ENCODE measurements at regions not wholly inside any gene's neighbourhood (a gene's known extent, or its start where the extent isn't known, plus 50 kb on each side); places are given as distances from the start of the nearest gene placed in this dataset.

DNA sequence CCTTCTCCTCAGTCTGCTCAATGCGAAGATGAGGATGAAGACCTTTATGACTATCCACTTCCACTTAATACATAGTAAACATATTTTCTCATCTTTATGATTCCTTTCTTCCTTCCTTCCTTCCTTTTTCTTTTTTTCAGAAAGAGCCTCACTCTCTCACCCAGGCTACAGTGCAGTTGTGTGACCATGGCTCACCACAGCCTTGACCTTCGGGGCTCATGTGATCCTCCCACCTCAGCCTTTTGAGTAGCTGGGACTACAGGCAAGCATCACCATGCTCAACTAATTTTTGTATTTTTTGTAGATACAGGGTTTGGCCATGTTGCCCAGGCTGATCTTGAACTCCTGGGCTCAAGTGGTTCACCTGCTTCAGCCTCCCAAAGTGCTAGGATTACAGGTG is 52.0 kb upstream of the RAP2B start:
- no peaks in the 10 kb centered on the region for H3K27me3 ChIP-seq
- H3K4me3 ChIP-seq: no peak overlapping the region
- H3K4me1 ChIP-seq: no peaks in the 10 kb centered on the region
- H3K27ac ChIP-seq: no peak overlapping the region
- no peaks in the 10 kb centered on the region for H3K36me3 ChIP-seq
- TF ChIP-seq POLR2A (IDR thresholded peaks at IDR 0.05): no peak
- TF ChIP-seq, protein P1, sequence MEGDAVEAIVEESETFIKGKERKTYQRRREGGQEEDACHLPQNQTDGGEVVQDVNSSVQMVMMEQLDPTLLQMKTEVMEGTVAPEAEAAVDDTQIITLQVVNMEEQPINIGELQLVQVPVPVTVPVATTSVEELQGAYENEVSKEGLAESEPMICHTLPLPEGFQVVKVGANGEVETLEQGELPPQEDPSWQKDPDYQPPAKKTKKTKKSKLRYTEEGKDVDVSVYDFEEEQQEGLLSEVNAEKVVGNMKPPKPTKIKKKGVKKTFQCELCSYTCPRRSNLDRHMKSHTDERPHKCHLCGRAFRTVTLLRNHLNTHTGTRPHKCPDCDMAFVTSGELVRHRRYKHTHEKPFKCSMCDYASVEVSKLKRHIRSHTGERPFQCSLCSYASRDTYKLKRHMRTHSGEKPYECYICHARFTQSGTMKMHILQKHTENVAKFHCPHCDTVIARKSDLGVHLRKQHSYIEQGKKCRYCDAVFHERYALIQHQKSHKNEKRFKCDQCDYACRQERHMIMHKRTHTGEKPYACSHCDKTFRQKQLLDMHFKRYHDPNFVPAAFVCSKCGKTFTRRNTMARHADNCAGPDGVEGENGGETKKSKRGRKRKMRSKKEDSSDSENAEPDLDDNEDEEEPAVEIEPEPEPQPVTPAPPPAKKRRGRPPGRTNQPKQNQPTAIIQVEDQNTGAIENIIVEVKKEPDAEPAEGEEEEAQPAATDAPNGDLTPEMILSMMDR (IDR thresholded peaks at IDR 0.05): no peak
- no peak for DNase-seq
- no peaks in the 10 kb centered on the region for H3K9me3 ChIP-seq

DNA sequence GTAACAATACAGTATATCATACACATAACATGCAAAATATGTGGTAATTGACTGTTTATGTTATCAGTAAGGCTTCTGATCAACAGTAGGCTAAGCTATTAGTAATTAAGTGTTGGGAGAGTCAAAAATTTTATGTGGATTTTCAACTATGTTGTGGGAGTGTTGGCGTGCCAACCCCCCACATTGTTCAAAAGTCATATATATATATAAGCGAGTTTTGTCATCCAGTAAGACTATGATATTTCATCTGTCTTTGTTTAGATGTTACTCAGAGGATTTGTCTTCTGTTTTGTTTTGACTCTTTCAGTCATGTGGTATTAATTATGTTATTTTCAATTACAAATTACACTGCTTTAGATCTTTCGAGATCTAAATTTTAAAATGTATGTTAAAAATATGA is 51.0 kb upstream of the RAP2B start:
- no peak overlapping the region for H3K4me3 ChIP-seq
- H3K9me3 ChIP-seq: no peaks in the 10 kb centered on the region
- no peaks in the 10 kb centered on the region for H3K27me3 ChIP-seq
- DNase-seq: no peak
- H3K36me3 ChIP-seq: no peaks in the 10 kb centered on the region
- TF ChIP-seq, protein P1 (IDR thresholded peaks at IDR 0.05): no peak
- TF ChIP-seq POLR2A (IDR thresholded peaks at IDR 0.05): no peak
- no peaks in the 10 kb centered on the region for H3K4me1 ChIP-seq
- H3K27ac ChIP-seq: no peak overlapping the region

Small RNA genes lying in the stretch of these regions (small RNA-seq; reads per million reads assigned to genes)
- gene HMGN2P13: 0 reads per million in 2 donors
